ENCODE measurements at regions not wholly inside any gene's neighbourhood (a gene's known extent, or its start where the extent isn't known, plus 50 kb on each side); places are given as distances from the start of the nearest gene placed in this dataset.
"Not testable (repeated sequence)": the region's sequence is repeated elsewhere in the genome, so short reads cannot be mapped to it uniquely, and the experiment has no call there.

GRCh38 chr15:77886805-77887448, 190.6 kb downstream of the TBC1D2B start:
- Histone ChIP-seq H3K27ac (no peak overlapping the region), H3K9me3 (no peaks in the 10 kb centered on the region), H3K4me1 (peaks cover 0 to 14% (median 0%) of the 10 kb centered on the region in 4 donors), H3K4me3 (no peak overlapping the region), H3K27me3 (no peaks in the 10 kb centered on the region), H3K36me3 (no peaks in the 10 kb centered on the region)
- WGBS, 2 donors: 88 to 95% methylated on average over 6 to 11 of the region's 11 CpGs
- no peak for TF ChIP-seq EP300 (IDR thresholded peaks at IDR 0.05)
- no peak for TF ChIP-seq POLR2A (IDR thresholded peaks at IDR 0.05)
- no peak for TF ChIP-seq CTCF (IDR thresholded peaks at IDR 0.05)
- no peak for DNase-seq (ENCODE audit: low spot score in 2 of 2)

GRCh38 chr15:77885877-77886500, 191.5 kb downstream of the TBC1D2B start:
- 93% methylated on average over 17 of the region's 17 CpGs for WGBS, 2 donors
- DNase-seq (ENCODE audit: low spot score in 2 of 2); H3K4me1 ChIP-seq: not testable (repeated sequence)

DNA sequence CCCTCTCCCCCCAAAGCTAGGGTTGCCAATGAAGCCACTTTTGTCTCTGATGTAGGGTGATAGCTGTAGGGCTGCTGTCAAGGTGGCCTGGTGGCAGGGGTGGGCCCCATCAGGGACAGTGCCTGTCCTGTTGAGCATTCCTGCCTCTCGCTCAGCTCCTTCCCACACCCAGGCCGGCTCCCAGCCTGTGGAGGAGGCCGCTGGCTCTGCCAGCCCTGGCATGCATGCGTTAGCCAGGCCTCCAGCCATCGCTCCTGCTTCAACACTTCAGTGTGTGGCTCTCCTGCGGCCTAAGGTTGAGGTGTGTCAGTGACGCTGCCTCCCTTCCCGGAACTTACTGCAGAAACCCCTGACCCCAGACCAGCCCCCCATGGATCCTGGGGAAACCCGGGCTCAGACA, 194.5 kb downstream of the TBC1D2B start:
- not testable (repeated sequence) for DNase-seq (ENCODE audit: low spot score in 2 of 2); H3K36me3 ChIP-seq; H3K27ac ChIP-seq; H3K4me1 ChIP-seq; H3K4me3 ChIP-seq; H3K9me3 ChIP-seq; H3K27me3 ChIP-seq
- no CpG with 5 or more reads among the region's 9 CpGs for WGBS, 2 donors

More at GRCh38 chr15:77885877-77886500, 191.5 kb downstream of the TBC1D2B start:
- H3K27me3 ChIP-seq, H3K36me3 ChIP-seq, H3K4me3 ChIP-seq, H3K9me3 ChIP-seq, H3K27ac ChIP-seq: not testable (repeated sequence)

- 74 to 81% methylated on average over 5 of the region's 5 CpGs for WGBS, 2 donors
- peaks cover 0 to 4% (median 0%) of the 10 kb centered on the region in 4 donors for H3K4me1 ChIP-seq
Observed at GRCh38 chr15:77881950-77882349, 195.6 kb downstream of the TBC1D2B start.

DNA sequence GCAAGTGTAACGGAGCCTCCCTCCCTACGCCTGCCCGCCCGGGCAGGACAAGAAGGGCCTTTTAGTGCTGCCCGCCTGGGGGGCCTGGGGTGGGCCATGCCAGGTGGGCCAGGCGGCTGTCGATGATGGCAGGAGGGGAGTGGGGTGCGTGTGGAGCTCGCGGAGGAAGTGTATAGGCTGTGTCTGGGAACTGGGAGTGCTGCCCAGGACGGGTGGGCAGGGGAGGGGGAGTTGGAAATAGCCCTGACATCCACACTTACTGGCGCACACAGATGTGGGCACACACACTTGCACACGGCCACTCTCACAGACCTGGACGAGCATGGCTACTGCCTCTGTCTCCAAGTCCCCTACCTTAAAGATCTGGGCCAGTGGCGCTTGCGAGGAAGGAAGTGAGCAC, 196.0 kb downstream of the TBC1D2B start:
- not testable (repeated sequence) for H3K4me1 ChIP-seq; DNase-seq (ENCODE audit: low spot score in 2 of 2); H3K27me3 ChIP-seq; H3K27ac ChIP-seq; H3K4me3 ChIP-seq; H3K9me3 ChIP-seq; H3K36me3 ChIP-seq
- 67 to 87% methylated on average over 6 to 12 of the region's 16 CpGs for WGBS, 2 donors

More at GRCh38 chr15:77881950-77882349, 195.6 kb downstream of the TBC1D2B start:
- TF ChIP-seq EP300 (IDR thresholded peaks at IDR 0.05): no peak
- no peak for TF ChIP-seq CTCF (IDR thresholded peaks at IDR 0.05)
- TF ChIP-seq POLR2A (IDR thresholded peaks at IDR 0.05): no peak
- H3K36me3 ChIP-seq: no peaks in the 10 kb centered on the region
- H3K9me3 ChIP-seq: no peaks in the 10 kb centered on the region
- no peak for DNase-seq (ENCODE audit: low spot score in 2 of 2)
- H3K27ac ChIP-seq: no peak overlapping the region
- H3K27me3 ChIP-seq: no peaks in the 10 kb centered on the region
- no peak overlapping the region for H3K4me3 ChIP-seq

DNA sequence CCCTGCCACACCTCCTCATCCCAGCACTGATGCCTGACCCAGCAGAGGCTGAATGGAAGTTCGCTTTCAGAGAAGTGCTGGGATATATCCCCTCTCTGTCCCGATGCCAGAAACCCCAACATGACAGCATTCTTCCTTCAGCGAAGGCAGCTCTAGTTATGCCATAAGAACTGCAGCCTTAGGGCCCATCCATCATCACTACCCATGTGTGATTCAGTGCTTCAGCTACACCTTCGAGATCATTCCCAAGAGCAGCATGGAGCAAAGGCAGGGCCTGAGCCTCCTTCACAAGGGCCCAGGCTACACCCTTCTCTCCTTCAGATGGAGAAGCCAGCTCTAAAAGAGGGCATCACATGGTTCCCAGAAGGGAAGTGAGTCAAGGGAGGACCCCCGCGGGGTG, 198.0 kb downstream of the TBC1D2B start:
- DNase-seq (ENCODE audit: low spot score in 2 of 2); H3K27ac ChIP-seq; H3K27me3 ChIP-seq; H3K9me3 ChIP-seq; H3K36me3 ChIP-seq; H3K4me3 ChIP-seq: not testable (repeated sequence)
- peaks cover 0 to 16% (median 7%) of the 10 kb centered on the region in 4 donors for H3K4me1 ChIP-seq
- WGBS, 2 donors: 82 to 83% methylated on average over 3 to 4 of the region's 6 CpGs

GRCh38 chr15:77877869-77878577, 199.5 kb downstream of the TBC1D2B start:
- 61 to 75% methylated on average over 4 to 5 of the region's 5 CpGs for WGBS, 2 donors
- Histone ChIP-seq H3K4me3 (no peak overlapping the region), H3K27ac (no peak overlapping the region), H3K4me1 (peaks cover 0 to 16% (median 7%) of the 10 kb centered on the region in 4 donors), H3K36me3 (no peaks in the 10 kb centered on the region), H3K27me3 (no peaks in the 10 kb centered on the region), H3K9me3 (no peaks in the 10 kb centered on the region)
- no peak for TF ChIP-seq EP300 (IDR thresholded peaks at IDR 0.05)
- TF ChIP-seq POLR2A (IDR thresholded peaks at IDR 0.05): no peak
- TF ChIP-seq CTCF (IDR thresholded peaks at IDR 0.05): no peak
- no peak for DNase-seq (ENCODE audit: low spot score in 2 of 2)

DNA sequence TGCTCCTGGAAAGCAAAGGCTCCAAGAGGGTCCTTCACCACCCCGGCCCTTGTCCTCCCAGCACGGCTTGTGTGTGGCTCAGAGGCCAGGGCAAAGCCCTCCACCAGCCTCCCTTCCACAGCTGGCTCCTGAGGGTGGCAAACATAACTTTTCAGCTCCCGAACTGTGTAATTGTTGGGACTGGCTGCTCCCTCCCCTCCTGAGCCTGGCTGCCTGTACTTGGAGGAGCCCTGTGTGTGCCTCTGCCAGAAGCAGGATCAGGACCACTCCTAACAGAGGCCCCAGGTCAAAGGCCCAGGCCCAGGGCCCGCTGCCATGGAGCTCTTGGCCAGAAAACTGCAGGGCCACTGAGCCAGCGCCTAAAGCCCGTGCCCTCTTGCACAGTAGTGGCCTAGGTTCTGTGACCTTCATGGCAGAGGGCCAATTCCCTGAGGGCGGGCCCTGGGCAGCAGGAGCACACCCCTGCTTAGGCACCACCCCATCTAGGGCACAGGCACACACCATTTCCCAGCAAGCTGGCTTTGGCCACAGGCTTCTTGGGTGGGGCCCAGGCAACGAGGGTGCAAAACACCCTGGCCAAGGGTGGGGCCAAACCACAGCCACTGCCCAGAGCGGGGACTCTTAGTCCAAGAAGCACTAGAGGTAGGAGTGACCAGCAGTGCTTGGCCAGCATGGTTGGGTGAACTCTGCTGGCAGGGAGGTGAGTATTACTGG, 201.2 kb downstream of the TBC1D2B start:
- 0 to 20% methylated on average over 2 of the region's 9 CpGs for WGBS, 2 donors
- DNase-seq (ENCODE audit: low spot score in 2 of 2); H3K4me3 ChIP-seq; H3K27ac ChIP-seq; H3K36me3 ChIP-seq; H3K9me3 ChIP-seq; H3K27me3 ChIP-seq: not testable (repeated sequence)
- H3K4me1 ChIP-seq: peaks cover 0 to 16% (median 7%) of the 10 kb centered on the region in 4 donors

All from tibial nerve (tissue), 4 donors.